ENCODE measurements at regions not wholly inside any gene's neighbourhood (a gene's known extent, or its start where the extent isn't known, plus 50 kb on each side); places are given as distances from the start of the nearest gene placed in this dataset.

DNA sequence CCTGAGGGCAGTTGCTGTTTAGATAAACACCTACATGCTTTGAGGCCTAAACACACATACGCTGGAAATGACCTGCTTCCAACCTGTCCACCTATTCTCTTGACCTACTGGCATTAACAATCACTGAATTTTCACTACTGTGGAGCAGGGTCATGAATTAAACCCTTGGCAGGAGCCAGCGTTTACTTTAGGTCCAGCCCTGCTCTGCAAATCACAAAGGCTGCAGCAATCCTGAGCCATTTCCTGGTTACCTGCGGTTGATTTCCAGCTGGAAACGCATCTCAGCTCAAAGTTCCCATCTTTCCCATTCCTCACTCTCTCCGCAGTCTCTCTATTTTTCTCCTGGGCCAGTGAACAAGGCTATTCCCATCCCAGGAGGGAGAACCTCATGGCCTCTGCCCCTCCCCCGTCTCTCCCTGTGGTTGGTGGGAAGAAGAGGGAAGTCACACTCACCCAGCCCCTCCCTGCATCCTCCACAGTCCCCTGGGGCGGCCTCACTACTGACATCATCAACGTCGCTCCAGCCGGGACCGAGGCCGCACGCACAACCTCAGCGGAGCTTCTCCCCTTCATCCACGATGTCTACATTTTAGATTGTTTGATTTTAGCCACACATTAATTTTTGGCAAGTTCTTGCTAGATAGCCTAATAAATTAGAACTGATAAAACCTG, 84.5 kb upstream of the SNTG2 start:
- H3K4me3 Mint-ChIP-seq, result peak overlapping the region in 1 of 2 experiments; percentile 35; a peak in 1 of 5 replicates
- DNase-seq, result peak; percentile 64

More for the DNA sequence above, 84.5 kb upstream of the SNTG2 start:
- no peak overlapping the region for H2AFZ ChIP-seq (ENCODE audit: low read length)
- H3K56ac ChIP-seq (ENCODE audit: insufficient read length, low read depth, low read length), result no peak overlapping the region
- no peak overlapping the region for H3K4ac ChIP-seq (ENCODE audit: low read depth, low read length)
- no peaks in the 10 kb centered on the region for H4K20me1 ChIP-seq (ENCODE audit: control insufficient read depth, insufficient read depth, insufficient read length)
- H3K18ac ChIP-seq (ENCODE audit: insufficient read length, low read depth, low read length), result no peak overlapping the region
- H2BK12ac ChIP-seq (ENCODE audit: insufficient read length, low read depth, low read length), result no peak overlapping the region
- H4K91ac ChIP-seq (ENCODE audit: insufficient read length, low read depth, low read length), result no peak overlapping the region
- H3K27ac ChIP-seq (ENCODE audit: insufficient read length, low read depth, low read length), result no peak overlapping the region
- no peak overlapping the region for H2BK5ac ChIP-seq (ENCODE audit: insufficient read length, low read length)
- no CpG with 5 or more reads among the region's 15 CpGs for WGBS (ENCODE audit: extremely low coverage, insufficient read length, low lambda C conversion rate)
- Mint-ChIP-seq H3K9me3 (no peaks in the 10 kb centered on the region), H3K36me3 (ENCODE audit: insufficient read depth in 1 of 3, low read depth in 3 of 3) (no peaks in the 10 kb centered on the region; a peak in 1 of 7 replicates), H3K27ac (no peak overlapping the region), H3K27me3 (ENCODE audit: low read depth) (peaks cover 44% of the 10 kb centered on the region), H3K4me1 (peaks cover 33 to 39% of the 10 kb centered on the region in 2 experiments)
- no peak overlapping the region for H2BK15ac ChIP-seq (ENCODE audit: low read depth, low read length)
- no peak overlapping the region for H4K8ac ChIP-seq (replicated peaks; ENCODE audit: insufficient read length, low read depth, low read length)
- H3K27me3 ChIP-seq (ENCODE audit: insufficient read depth, low read length), result no peaks in the 10 kb centered on the region; the same call in 1 of the 2 replicates
- no peak overlapping the region for H2BK20ac ChIP-seq (ENCODE audit: low read depth, low read length, poor library complexity, severe bottlenecking)
- TF ChIP-seq, protein P1, sequence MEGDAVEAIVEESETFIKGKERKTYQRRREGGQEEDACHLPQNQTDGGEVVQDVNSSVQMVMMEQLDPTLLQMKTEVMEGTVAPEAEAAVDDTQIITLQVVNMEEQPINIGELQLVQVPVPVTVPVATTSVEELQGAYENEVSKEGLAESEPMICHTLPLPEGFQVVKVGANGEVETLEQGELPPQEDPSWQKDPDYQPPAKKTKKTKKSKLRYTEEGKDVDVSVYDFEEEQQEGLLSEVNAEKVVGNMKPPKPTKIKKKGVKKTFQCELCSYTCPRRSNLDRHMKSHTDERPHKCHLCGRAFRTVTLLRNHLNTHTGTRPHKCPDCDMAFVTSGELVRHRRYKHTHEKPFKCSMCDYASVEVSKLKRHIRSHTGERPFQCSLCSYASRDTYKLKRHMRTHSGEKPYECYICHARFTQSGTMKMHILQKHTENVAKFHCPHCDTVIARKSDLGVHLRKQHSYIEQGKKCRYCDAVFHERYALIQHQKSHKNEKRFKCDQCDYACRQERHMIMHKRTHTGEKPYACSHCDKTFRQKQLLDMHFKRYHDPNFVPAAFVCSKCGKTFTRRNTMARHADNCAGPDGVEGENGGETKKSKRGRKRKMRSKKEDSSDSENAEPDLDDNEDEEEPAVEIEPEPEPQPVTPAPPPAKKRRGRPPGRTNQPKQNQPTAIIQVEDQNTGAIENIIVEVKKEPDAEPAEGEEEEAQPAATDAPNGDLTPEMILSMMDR (conservative IDR thresholded peaks at IDR 0.05), result no peak
- H3K4me1 ChIP-seq (ENCODE audit: insufficient read depth, low read length), result no peaks in the 10 kb centered on the region; the same call in 1 of the 2 replicates
- no peaks in the 10 kb centered on the region for H3K9me3 ChIP-seq (ENCODE audit: control insufficient read depth, low read depth, low read length)
- no peak overlapping the region for H3K4me2 ChIP-seq (ENCODE audit: insufficient read depth, insufficient read length, low read length)
- no peak overlapping the region for H3K14ac ChIP-seq (ENCODE audit: insufficient read depth, low read length)
- no peak overlapping the region for H2AK5ac ChIP-seq (ENCODE audit: insufficient read length, low read length)
- H3K23me2 ChIP-seq (ENCODE audit: insufficient read length, low read depth, low read length, poor library complexity, severe bottlenecking), result no peaks in the 10 kb centered on the region
- no peak overlapping the region for H3T11ph ChIP-seq (ENCODE audit: low read length)
- H4K5ac ChIP-seq (ENCODE audit: insufficient read length, low read depth, low read length), result no peak overlapping the region
- H3K9ac ChIP-seq (ENCODE audit: extremely low read depth, insufficient read length, low read length), result no peak overlapping the region
- H3K79me1 ChIP-seq (ENCODE audit: insufficient read depth, low read depth, low read length, poor library complexity, severe bottlenecking), result no peaks in the 10 kb centered on the region
- no peak overlapping the region for H3K23ac ChIP-seq (ENCODE audit: insufficient read length, low read depth, low read length)
- H3K79me2 ChIP-seq (ENCODE audit: insufficient read depth, low read length), result no peaks in the 10 kb centered on the region
- no peak overlapping the region for H2BK120ac ChIP-seq (ENCODE audit: low read depth, low read length, poor library complexity, severe bottlenecking)

All from H9 (cell line).